ENCODE measurements at regions not wholly inside any gene's neighbourhood (a gene's known extent, or its start where the extent isn't known, plus 50 kb on each side); places are given as distances from the start of the nearest gene placed in this dataset.
A peak's percentile ranks its signal among the peaks of the same experiment; 100 is the strongest.

DNA sequence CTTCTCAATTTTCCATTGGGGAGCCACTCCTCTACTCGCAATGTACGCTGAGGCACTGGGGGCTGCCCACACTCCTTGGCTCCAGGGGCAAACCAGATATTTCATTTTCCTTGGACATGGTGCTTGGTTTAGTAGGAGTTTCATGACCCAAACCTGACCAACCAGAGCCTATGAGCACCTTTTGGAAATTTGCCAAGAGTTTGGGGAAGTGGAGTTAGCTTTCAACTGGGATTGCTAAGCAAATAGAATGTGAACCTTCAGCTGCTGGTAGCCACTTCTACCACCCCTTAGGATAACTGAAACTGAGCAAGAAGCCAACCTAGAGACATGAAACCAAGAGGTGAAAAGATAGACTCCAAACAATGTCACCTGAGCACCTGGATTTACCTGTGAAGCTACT is 74.9 kb upstream of the COL13A1 start:
- no peaks in the 10 kb centered on the region for H3K79me2 ChIP-seq (ENCODE audit: control insufficient read depth, insufficient read depth, low read length)
- CTCF ChIA-PET (ENCODE audit: low intra/inter-chr PET ratio) = no interaction called here
- WGBS (ENCODE audit: insufficient coverage, low coverage, missing lambda C conversion rate) = 8% methylated on average over 2 of the region's 2 CpGs
- TF ChIP-seq NFIC (IDR thresholded peaks at IDR 0.05) = peak; percentile 75
- no peak for TF ChIP-seq CBFA2T2 (conservative IDR thresholded peaks at IDR 0.05)
- no peak for TF ChIP-seq ZNF146 (CRISPR knock-in tag; IDR thresholded peaks at IDR 0.05; ENCODE audit: unreplicated experiment)
- TF ChIP-seq, protein P1, sequence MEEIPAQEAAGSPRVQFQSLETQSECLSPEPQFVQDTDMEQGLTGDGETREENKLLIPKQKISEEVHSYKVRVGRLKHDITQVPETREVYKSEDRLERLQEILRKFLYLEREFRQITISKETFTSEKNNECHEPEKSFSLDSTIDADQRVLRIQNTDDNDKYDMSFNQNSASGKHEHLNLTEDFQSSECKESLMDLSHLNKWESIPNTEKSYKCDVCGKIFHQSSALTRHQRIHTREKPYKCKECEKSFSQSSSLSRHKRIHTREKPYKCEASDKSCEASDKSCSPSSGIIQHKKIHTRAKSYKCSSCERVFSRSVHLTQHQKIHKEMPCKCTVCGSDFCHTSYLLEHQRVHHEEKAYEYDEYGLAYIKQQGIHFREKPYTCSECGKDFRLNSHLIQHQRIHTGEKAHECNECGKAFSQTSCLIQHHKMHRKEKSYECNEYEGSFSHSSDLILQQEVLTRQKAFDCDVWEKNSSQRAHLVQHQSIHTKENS (CRISPR knock-in tag; IDR thresholded peaks at IDR 0.05) = no peak
- peak; percentile 67; the same call in 1 of the 2 replicates for TF ChIP-seq SPI1 (IDR thresholded peaks at IDR 0.05; ENCODE audit: borderline replicate concordance, low read depth, low read length)
- TF ChIP-seq, protein P2, sequence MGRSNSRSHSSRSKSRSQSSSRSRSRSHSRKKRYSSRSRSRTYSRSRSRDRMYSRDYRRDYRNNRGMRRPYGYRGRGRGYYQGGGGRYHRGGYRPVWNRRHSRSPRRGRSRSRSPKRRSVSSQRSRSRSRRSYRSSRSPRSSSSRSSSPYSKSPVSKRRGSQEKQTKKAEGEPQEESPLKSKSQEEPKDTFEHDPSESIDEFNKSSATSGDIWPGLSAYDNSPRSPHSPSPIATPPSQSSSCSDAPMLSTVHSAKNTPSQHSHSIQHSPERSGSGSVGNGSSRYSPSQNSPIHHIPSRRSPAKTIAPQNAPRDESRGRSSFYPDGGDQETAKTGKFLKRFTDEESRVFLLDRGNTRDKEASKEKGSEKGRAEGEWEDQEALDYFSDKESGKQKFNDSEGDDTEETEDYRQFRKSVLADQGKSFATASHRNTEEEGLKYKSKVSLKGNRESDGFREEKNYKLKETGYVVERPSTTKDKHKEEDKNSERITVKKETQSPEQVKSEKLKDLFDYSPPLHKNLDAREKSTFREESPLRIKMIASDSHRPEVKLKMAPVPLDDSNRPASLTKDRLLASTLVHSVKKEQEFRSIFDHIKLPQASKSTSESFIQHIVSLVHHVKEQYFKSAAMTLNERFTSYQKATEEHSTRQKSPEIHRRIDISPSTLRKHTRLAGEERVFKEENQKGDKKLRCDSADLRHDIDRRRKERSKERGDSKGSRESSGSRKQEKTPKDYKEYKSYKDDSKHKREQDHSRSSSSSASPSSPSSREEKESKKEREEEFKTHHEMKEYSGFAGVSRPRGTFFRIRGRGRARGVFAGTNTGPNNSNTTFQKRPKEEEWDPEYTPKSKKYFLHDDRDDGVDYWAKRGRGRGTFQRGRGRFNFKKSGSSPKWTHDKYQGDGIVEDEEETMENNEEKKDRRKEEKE (IDR thresholded peaks at IDR 0.05; ENCODE audit: borderline replicate concordance in 1 of 2, control insufficient read depth in 1 of 2, low read depth in 2 of 2, low read length in 1 of 2) = no peak
- H3K27ac ChIP-seq (ENCODE audit: extremely low read depth, low read depth, low read length) = no peak overlapping the region
- H3K4me2 ChIP-seq (ENCODE audit: insufficient read depth, low read length) = no peak overlapping the region
- no peak for FAIRE-seq
- H3K27me3 ChIP-seq (ENCODE audit: control insufficient read depth in 2 of 2, insufficient read depth in 2 of 2, low read length in 2 of 2) = peaks cover 5 to 42% of the 10 kb centered on the region in 2 experiments; a peak in 3 of 5 replicates
- H3K9ac ChIP-seq (ENCODE audit: insufficient read depth in 1 of 2, low read depth in 2 of 2, low read length in 2 of 2) = no peak overlapping the region
- H3K9me3 ChIP-seq (replicated peaks; ENCODE audit: control insufficient read depth, insufficient read depth, low read depth, low read length) = no peaks in the 10 kb centered on the region
- intact Hi-C loops (cut with micrococcal nuclease) (no loop called here), in situ Hi-C loops (cut with MboI) (no loop called here)
- no peak overlapping the region for H3K4me3 ChIP-seq
- ATAC-seq = no peak
- BruUV-seq (replicated peaks) = no TSS peak
- peaks cover 0 to 4% of the 10 kb centered on the region in 2 experiments; a peak in 4 of 5 replicates for H3K4me1 ChIP-seq (replicated peaks in 1 of 2; ENCODE audit: control insufficient read depth in 2 of 2, insufficient read depth in 2 of 2, low read length in 2 of 2)
- H3K9me1 ChIP-seq (ENCODE audit: control insufficient read depth, insufficient read depth, low read length) = no peaks in the 10 kb centered on the region
- no peak overlapping the region for H2AFZ ChIP-seq (ENCODE audit: low read depth, low read length)
- POLR2A ChIA-PET = interaction anchor here (1.0 to 2.3 kb wide), 2 partner anchors 8 to 31 kb away, joined by 5 to 6 read pairs; no protein-coding TSS in a partner anchor
- no peaks in the 10 kb centered on the region for H3K36me3 ChIP-seq (ENCODE audit: control insufficient read depth, insufficient read depth, low read length)
- no peak for DNase-seq (ENCODE audit: extremely low read depth in 1 of 4, low spot score in 3 of 4)
- H4K20me1 ChIP-seq (replicated peaks; ENCODE audit: control insufficient read depth, insufficient read depth, low read length) = peaks cover 8% of the 10 kb centered on the region

All from K562 (cell line).